Loucy (cell line): ENCODE measurements at regions not wholly inside any gene's neighbourhood (a gene's known extent, or its start where the extent isn't known, plus 50 kb on each side); places are given as distances from the start of the nearest gene placed in this dataset.

Source experiments
- H2AFZ ChIP-seq: fragments of 200-600 bp; sonication (generic); 2 replicates; pipeline ENCODE4 v1.6.0; 2016; ENCODE audit warnings: antibody characterized with exemption, mild to moderate bottlenecking, low read length, moderate library complexity
- H3F3A ChIP-seq: fragments of 200-600 bp; 2 replicates; pipeline ENCODE4 v1.6.0; 2016; ENCODE audit warnings: antibody characterized with exemption, low read depth, mild to moderate bottlenecking
- H3K27me3 ChIP-seq: fragments of 200-600 bp; sonication (generic); 2 replicates; pipeline ENCODE4 v1.6.1; 2014; ENCODE audit warnings: low read length, mild to moderate bottlenecking; ENCODE audit not compliant: insufficient read depth, poor library complexity, severe bottlenecking
- H3K36me3 ChIP-seq: fragments of 200-600 bp; sonication (generic); 2 replicates; pipeline ENCODE4 v1.6.1; 2016; ENCODE audit warnings: low read length; ENCODE audit not compliant: insufficient read depth
- H3K4me1 ChIP-seq: fragments of 200-600 bp; sonication (generic); 2 replicates; pipeline ENCODE4 v1.5.1; 2014; ENCODE audit warnings: low read length, mild to moderate bottlenecking; ENCODE audit not compliant: insufficient read depth, poor library complexity, severe bottlenecking
- H3K4me2 ChIP-seq: fragments of 200-600 bp; sonication (generic); 2 replicates; pipeline ENCODE4 v1.6.0; 2014; ENCODE audit warnings: antibody characterized with exemption, low read length, low read depth, mild to moderate bottlenecking; ENCODE audit not compliant: poor library complexity, severe bottlenecking
- H3K4me3 ChIP-seq: fragments of 200-600 bp; sonication (generic); 2 replicates; pipeline ENCODE4 v1.5.1; 2014; ENCODE audit warnings: low read length, mild to moderate bottlenecking, mixed read lengths; ENCODE audit not compliant: poor library complexity, severe bottlenecking
- H3K79me2 ChIP-seq: fragments of 200-600 bp; sonication (generic); 2 replicates; pipeline ENCODE4 v1.6.1; 2014; ENCODE audit warnings: low read length; ENCODE audit not compliant: insufficient read depth
- H3K9ac ChIP-seq: fragments of 200-600 bp; sonication (generic); 2 replicates; pipeline ENCODE4 v1.6.0; 2014; ENCODE audit warnings: mild to moderate bottlenecking, low read depth, low read length, moderate library complexity; ENCODE audit not compliant: poor library complexity, severe bottlenecking
- H3K9me2 ChIP-seq: fragments of 200-600 bp; sonication (generic); replicated peaks from 2 replicates; pipeline ENCODE4 v1.6.1; 2016; ENCODE audit warnings: low read depth, low read length, mixed read lengths
- H3K9me3 ChIP-seq: fragments of 200-600 bp; sonication (generic); 2 replicates; pipeline ENCODE4 v1.6.1; 2014; ENCODE audit warnings: mild to moderate bottlenecking, antibody characterized with exemption, low read length, low read depth; ENCODE audit not compliant: insufficient read depth
- H4K20me1 ChIP-seq: fragments of 200-600 bp; sonication (generic); 2 replicates; pipeline ENCODE4 v1.6.0; 2014; ENCODE audit warnings: antibody characterized with exemption, low read length, mild to moderate bottlenecking; ENCODE audit not compliant: insufficient read depth, poor library complexity, severe bottlenecking
- CTCF ChIP-seq: fragments of 200-600 bp; sonication (generic); conservative IDR thresholded peaks from 2 replicates; pipeline ENCODE4 v1.5.1; 2014; ENCODE audit warnings: mild to moderate bottlenecking, antibody characterized with exemption, low read length
- EZH2phosphoT487 ChIP-seq: fragments of 200-600 bp; IDR thresholded peaks from 2 replicates; pipeline ENCODE4 v1.6.1; 2018; ENCODE audit warnings: antibody characterized with exemption, mild to moderate bottlenecking, moderate library complexity, borderline replicate concordance

GRCh38 chr5:171693412-171693811, 92.2 kb upstream of the SMIM23 start:
- TF ChIP-seq EZH2phosphoT487 (no peak), CTCF (no peak)

GRCh38 chr5:171695804-171696203, 89.8 kb upstream of the SMIM23 start:
- H3K9ac ChIP-seq, result no peak overlapping the region
- no peaks in the 10 kb centered on the region for H3K79me2 ChIP-seq
- no peak overlapping the region for H2AFZ ChIP-seq
- H3K4me3 ChIP-seq, result no peak overlapping the region
- no peaks in the 10 kb centered on the region for H4K20me1 ChIP-seq
- no peak overlapping the region for H3K4me2 ChIP-seq
- H3K27me3 ChIP-seq, result no peaks in the 10 kb centered on the region
- H3K4me1 ChIP-seq, result no peaks in the 10 kb centered on the region
- H3F3A ChIP-seq, result no peaks in the 10 kb centered on the region
- no peaks in the 10 kb centered on the region for H3K9me2 ChIP-seq
- H3K9me3 ChIP-seq, result no peaks in the 10 kb centered on the region
- TF ChIP-seq CTCF (no peak), EZH2phosphoT487 (no peak)
- no peaks in the 10 kb centered on the region for H3K36me3 ChIP-seq

More at GRCh38 chr5:171693412-171693811, 92.2 kb upstream of the SMIM23 start:
- Histone ChIP-seq H3K79me2 (no peaks in the 10 kb centered on the region), H3K4me3 (no peak overlapping the region), H3K36me3 (no peaks in the 10 kb centered on the region), H3K27me3 (no peaks in the 10 kb centered on the region), H3K4me1 (no peaks in the 10 kb centered on the region), H2AFZ (no peak overlapping the region), H3K9me2 (no peaks in the 10 kb centered on the region), H3K9me3 (no peaks in the 10 kb centered on the region), H3K4me2 (no peak overlapping the region), H4K20me1 (no peaks in the 10 kb centered on the region), H3K9ac (no peak overlapping the region), H3F3A (no peaks in the 10 kb centered on the region)

DNA sequence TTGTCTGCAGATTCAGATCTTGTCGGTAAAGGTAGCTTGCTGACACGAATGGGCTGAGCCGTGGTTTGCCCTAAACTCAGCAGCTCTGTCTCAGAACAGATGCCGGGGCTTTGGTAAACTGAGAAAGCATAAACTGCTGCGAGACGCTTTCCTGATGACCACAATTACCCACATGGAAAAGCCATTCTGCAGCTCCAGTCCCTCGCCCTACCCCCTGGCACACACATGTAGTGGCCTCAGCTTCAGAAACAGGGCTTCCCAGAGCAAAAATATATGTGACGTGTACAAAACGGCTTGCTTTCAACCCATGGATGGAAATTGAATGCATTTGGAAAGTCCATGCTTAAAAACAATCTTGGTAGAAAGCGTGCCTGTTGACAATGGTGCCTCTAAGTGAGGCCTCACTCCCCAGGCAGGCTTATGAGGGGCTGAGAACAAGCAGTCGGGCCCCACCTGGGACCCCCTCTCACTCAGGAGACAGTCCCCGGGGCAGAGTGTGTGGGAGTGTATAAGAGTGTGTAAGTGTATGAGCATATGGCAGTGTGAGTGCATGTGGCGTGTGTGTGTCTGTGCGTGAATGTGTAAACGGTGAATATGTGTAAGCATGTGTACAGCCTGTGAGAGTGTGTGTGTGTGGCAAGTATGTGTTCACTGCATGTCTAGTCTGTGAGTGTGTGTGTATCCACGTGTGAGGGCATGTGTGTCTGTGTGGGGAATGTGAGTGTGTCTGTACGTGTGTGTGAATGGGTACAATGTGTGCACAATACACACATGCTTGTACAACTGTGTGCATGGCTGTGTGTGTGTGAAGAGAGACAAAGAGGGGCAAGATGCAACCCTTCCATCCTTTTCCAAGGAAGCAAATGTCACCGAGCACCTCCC, 88.2 kb upstream of the SMIM23 start:
- H4K20me1 ChIP-seq, result no peaks in the 10 kb centered on the region
- H3K4me1 ChIP-seq, result no peaks in the 10 kb centered on the region
- H3F3A ChIP-seq, result no peaks in the 10 kb centered on the region
- H3K4me3 ChIP-seq, result no peak overlapping the region
- no peaks in the 10 kb centered on the region for H3K79me2 ChIP-seq
- no peak for TF ChIP-seq EZH2phosphoT487
- TF ChIP-seq CTCF, result no peak
- no peak overlapping the region for H3K4me2 ChIP-seq
- H3K9ac ChIP-seq, result no peak overlapping the region
- H3K27me3 ChIP-seq, result no peaks in the 10 kb centered on the region
- H3K9me2 ChIP-seq, result no peaks in the 10 kb centered on the region
- H3K36me3 ChIP-seq, result no peaks in the 10 kb centered on the region
- H3K9me3 ChIP-seq, result no peaks in the 10 kb centered on the region
- H2AFZ ChIP-seq, result no peak overlapping the region
